Sigmoid colon (tissue), 4 donors: ENCODE measurements at regions not wholly inside any gene's neighbourhood (a gene's known extent, or its start where the extent isn't known, plus 50 kb on each side); places are given as distances from the start of the nearest gene placed in this dataset.

ENCODE experiments used
- EP300 ChIP-seq, 4 donors: sonication (generic); formaldehyde crosslinking; IDR thresholded peaks; one replicate each; pipeline ENCODE4 v1.6.1; 2017; ENCODE audit warnings: antibody characterized with exemption in 4 of 4
- POLR2A ChIP-seq, 2 donors: fragments of 450-650 bp; IDR thresholded peaks; one replicate each; pipeline ENCODE4 v1.6.1; 2016; ENCODE audit warnings: antibody characterized with exemption in 2 of 2, mild to moderate bottlenecking in 2 of 2, moderate library complexity in 2 of 2
- POLR2AphosphoS5 ChIP-seq, 4 donors: sonication (generic); formaldehyde crosslinking; IDR thresholded peaks; one replicate each; pipeline ENCODE4 v1.6.1; 2017; ENCODE audit warnings: antibody characterized with exemption in 4 of 4
- TF ChIP-seq, protein P1 (sequence below), 4 experiments: fragments of 450-650 bp in 3 of 4; fragments of 200-600 bp in 1 of 4; IDR thresholded peaks; one replicate each; pipeline ENCODE4 v1.5.1; 2016 to 2019; ENCODE audit warnings: antibody characterized with exemption in 4 of 4, mild to moderate bottlenecking in 3 of 4, moderate library complexity in 2 of 4

DNA sequence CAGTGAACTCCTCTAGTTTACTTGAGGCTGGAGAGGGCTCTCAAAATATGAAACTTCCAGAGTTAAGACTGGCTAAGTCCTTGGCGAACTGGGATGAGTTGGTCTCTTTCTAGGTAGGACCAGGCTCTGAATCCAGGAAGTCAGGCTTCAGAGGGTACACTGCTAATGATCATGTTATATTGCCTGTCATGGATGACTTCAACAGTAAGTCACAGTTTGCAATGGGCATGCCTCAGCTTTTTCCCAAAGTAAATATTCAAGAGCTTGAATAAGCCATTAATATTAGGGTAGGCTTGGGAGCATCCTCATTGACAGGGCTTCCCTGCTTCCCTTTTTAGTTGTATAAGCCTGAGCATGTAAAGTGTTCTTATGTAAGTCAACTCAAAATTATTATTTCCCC, 61.7 kb upstream of the PTHLH start:
- TF ChIP-seq, protein P1, sequence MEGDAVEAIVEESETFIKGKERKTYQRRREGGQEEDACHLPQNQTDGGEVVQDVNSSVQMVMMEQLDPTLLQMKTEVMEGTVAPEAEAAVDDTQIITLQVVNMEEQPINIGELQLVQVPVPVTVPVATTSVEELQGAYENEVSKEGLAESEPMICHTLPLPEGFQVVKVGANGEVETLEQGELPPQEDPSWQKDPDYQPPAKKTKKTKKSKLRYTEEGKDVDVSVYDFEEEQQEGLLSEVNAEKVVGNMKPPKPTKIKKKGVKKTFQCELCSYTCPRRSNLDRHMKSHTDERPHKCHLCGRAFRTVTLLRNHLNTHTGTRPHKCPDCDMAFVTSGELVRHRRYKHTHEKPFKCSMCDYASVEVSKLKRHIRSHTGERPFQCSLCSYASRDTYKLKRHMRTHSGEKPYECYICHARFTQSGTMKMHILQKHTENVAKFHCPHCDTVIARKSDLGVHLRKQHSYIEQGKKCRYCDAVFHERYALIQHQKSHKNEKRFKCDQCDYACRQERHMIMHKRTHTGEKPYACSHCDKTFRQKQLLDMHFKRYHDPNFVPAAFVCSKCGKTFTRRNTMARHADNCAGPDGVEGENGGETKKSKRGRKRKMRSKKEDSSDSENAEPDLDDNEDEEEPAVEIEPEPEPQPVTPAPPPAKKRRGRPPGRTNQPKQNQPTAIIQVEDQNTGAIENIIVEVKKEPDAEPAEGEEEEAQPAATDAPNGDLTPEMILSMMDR (IDR thresholded peaks at IDR 0.05) = no peak
- TF ChIP-seq EP300 (IDR thresholded peaks at IDR 0.05) (no peak), POLR2AphosphoS5 (IDR thresholded peaks at IDR 0.05) (no peak), POLR2A (IDR thresholded peaks at IDR 0.05) (no peak)
